HG02973 (cell line): ENCODE measurements at regions not wholly inside any gene's neighbourhood (a gene's known extent, or its start where the extent isn't known, plus 50 kb on each side); places are given as distances from the start of the nearest gene placed in this dataset.

ENCODE experiments used
- ATAC-seq: cut with Tn5 transposase; IDR thresholded peaks from one replicate; pipeline ENCODE4 v1.9.1; 2021; ENCODE audit warnings: moderate library complexity; ENCODE audit not compliant: unreplicated experiment

- ATAC-seq = no peak
Measured at GRCh38 chr22:48396785-48397530, 1430.7 kb downstream of the BRD1 start.

GRCh38 chr22:48396091-48396784, 1431.4 kb downstream of the BRD1 start:
- ATAC-seq = no peak

- ATAC-seq = no peak
Measured at GRCh38 chr22:48395201-48395600, 1432.5 kb downstream of the BRD1 start.

GRCh38 chr22:48394787-48395186, 1432.9 kb downstream of the BRD1 start:
- no peak for ATAC-seq

- ATAC-seq = no peak
Measured at GRCh38 chr22:48393885-48394284, 1433.8 kb downstream of the BRD1 start.

- no peak for ATAC-seq
Measured at GRCh38 chr22:48393041-48393370, 1434.7 kb downstream of the BRD1 start.

GRCh38 chr22:48391820-48392219, 1435.9 kb downstream of the BRD1 start:
- no peak for ATAC-seq

- no peak for ATAC-seq
Measured at GRCh38 chr22:48391171-48391711, 1436.4 kb downstream of the BRD1 start.

- no peak for ATAC-seq
Measured at GRCh38 chr22:48389916-48390315, 1437.8 kb downstream of the BRD1 start.

GRCh38 chr22:48382197-48382596, 1445.5 kb downstream of the BRD1 start:
- ATAC-seq = no peak

GRCh38 chr22:48380016-48380665, 1447.5 kb downstream of the BRD1 start:
- no peak for ATAC-seq

- no peak for ATAC-seq
Measured at GRCh38 chr22:48379371-48379770, 1448.3 kb downstream of the BRD1 start.

- ATAC-seq = no peak
Measured at GRCh38 chr22:48378673-48379072, 1449.0 kb downstream of the BRD1 start.

GRCh38 chr22:48376936-48377712, 1450.5 kb downstream of the BRD1 start:
- ATAC-seq = no peak

- ATAC-seq = no peak
Measured at GRCh38 chr22:48376428-48376827, 1451.2 kb downstream of the BRD1 start.

GRCh38 chr22:48373626-48374173, 1454.0 kb downstream of the BRD1 start:
- ATAC-seq = no peak

- no peak for ATAC-seq
Measured at GRCh38 chr22:48372390-48372789, 1455.3 kb downstream of the BRD1 start.

GRCh38 chr22:48371391-48371790, 1456.3 kb downstream of the BRD1 start:
- no peak for ATAC-seq

GRCh38 chr22:48370508-48371325, 1457.0 kb downstream of the BRD1 start:
- ATAC-seq = no peak
